H1 (cell line): ENCODE measurements at regions not wholly inside any gene's neighbourhood (a gene's known extent, or its start where the extent isn't known, plus 50 kb on each side); places are given as distances from the start of the nearest gene placed in this dataset.

Source experiments
- CTCF ChIA-PET: fragments of 300-600 bp; sonication (Branson Sonifier 250); formaldehyde crosslinking; loops from one replicate; lab custom pipeline; 2021; ENCODE audit not compliant: partially characterized antibody; lab: Charles Lee
- POLR2A ChIA-PET: fragments of 300-600 bp; sonication (Branson Sonifier 250); formaldehyde crosslinking; loops from one replicate; lab custom pipeline; 2021; ENCODE audit warnings: inconsistent platforms; ENCODE audit not compliant: partially characterized antibody; lab: Charles Lee
- DNase-seq, 2 experiments: peaks; one replicate each; pipeline versions ENCODE4 v3.0.0 to v3.0.0-alpha.2; 2010 to 2022; ENCODE audit warnings: low spot score in 2 of 2, low read depth in 1 of 2, mixed read lengths in 1 of 2
- FAIRE-seq: peaks from 2 replicates; lab custom pipeline; 2011; peaks lifted over from hg19 to GRCh38; lab: Jason Lieb, UNC
- H2AFZ ChIP-seq: 2 replicates; pipeline ENCODE4 v1.8.1; 2012; ENCODE audit warnings: low read length, inconsistent platforms
- H2AK5ac ChIP-seq: 2 replicates; pipeline ENCODE4 v1.6.1; 2013; ENCODE audit warnings: low read depth, low read length
- H2BK120ac ChIP-seq: replicated peaks from 2 replicates; pipeline ENCODE3; 2013; ENCODE audit warnings: low read depth, low read length, inconsistent platforms
- H2BK12ac ChIP-seq: 2 replicates; pipeline ENCODE4 v1.6.1; 2013; ENCODE audit warnings: low read depth, low read length
- H2BK15ac ChIP-seq: 2 replicates; pipeline ENCODE4 v1.6.1; 2013; ENCODE audit warnings: low read length
- H2BK20ac ChIP-seq: 2 replicates; pipeline ENCODE4 v1.6.1; 2013; ENCODE audit warnings: low read length
- H2BK5ac ChIP-seq: 2 replicates; pipeline ENCODE4 v1.6.1; 2013; ENCODE audit warnings: low read depth, low read length
- H3K14ac ChIP-seq: 2 replicates; pipeline ENCODE4 v1.6.1; 2013; ENCODE audit warnings: inconsistent platforms; ENCODE audit not compliant: insufficient read length
- H3K18ac ChIP-seq: 2 replicates; pipeline ENCODE4 v1.6.1; 2013; ENCODE audit warnings: low read length; ENCODE audit errors: extremely low read depth
- H3K23ac ChIP-seq: 2 replicates; pipeline ENCODE4 v1.6.1; 2013; ENCODE audit warnings: inconsistent platforms; ENCODE audit not compliant: insufficient read length
- H3K23me2 ChIP-seq: 2 replicates; pipeline ENCODE4 v1.6.1; 2013; ENCODE audit warnings: low read depth, low read length
- H3K27ac ChIP-seq: 2 replicates; pipeline ENCODE4 v1.6.1; 2011; ENCODE audit warnings: low read depth, low read length, inconsistent platforms
- H3K27me3 ChIP-seq, 4 experiments: replicated peaks in 1 of 4; 1 replicate in 1 of 4; 2 replicates in 3 of 4; pipeline versions ENCODE4 v1.6.1 to v1.8.1; 2011 to 2013; ENCODE audit warnings: low read length in 3 of 4, mild to moderate bottlenecking in 3 of 4, inconsistent platforms in 2 of 4, mixed read lengths in 2 of 4, moderate library complexity in 1 of 4; ENCODE audit not compliant: control insufficient read depth in 3 of 4, insufficient read depth in 3 of 4; ENCODE audit errors: extremely low read depth in 1 of 4
- H3K36me3 ChIP-seq, 4 experiments: 2 replicates each; pipeline versions ENCODE4 v1.6.1 to v1.8.1; 2011 to 2013; ENCODE audit warnings: mild to moderate bottlenecking in 4 of 4, low read length in 3 of 4, moderate library complexity in 2 of 4, control low read depth in 1 of 4, inconsistent platforms in 1 of 4; ENCODE audit not compliant: insufficient read depth in 4 of 4, control insufficient read depth in 2 of 4
- H3K4ac ChIP-seq: replicated peaks from 2 replicates; pipeline ENCODE3; 2013; ENCODE audit warnings: low read length, low read depth, mixed read lengths, inconsistent platforms; ENCODE audit not compliant: insufficient read length
- H3K4me1 ChIP-seq, 4 experiments: replicated peaks in 1 of 4; 1 replicate in 1 of 4; 2 replicates in 3 of 4; pipeline versions ENCODE4 v1.6.1 to v1.8.1; 2011 to 2013; ENCODE audit warnings: low read length in 3 of 4, inconsistent platforms in 2 of 4, mixed read lengths in 1 of 4; ENCODE audit not compliant: insufficient read depth in 4 of 4, control insufficient read depth in 3 of 4
- H3K4me2 ChIP-seq, 2 experiments: 2 replicates each; pipeline versions ENCODE4 v1.6.1 to v1.8.1; 2011 to 2013; ENCODE audit warnings: low read depth in 2 of 2, low read length in 2 of 2, control low read depth in 1 of 2, inconsistent platforms in 1 of 2, mild to moderate bottlenecking in 1 of 2; ENCODE audit not compliant: insufficient read depth in 1 of 2
- H3K4me3 ChIP-seq, 4 experiments: fragments of 200-600, 300-600 bp in 1 of 4; sonication (generic), shearing (Covaris generic), sonication (Bioruptor Twin) in 1 of 4; 2 replicates each; pipeline versions ENCODE4 v1.5.1 to v1.8.1; 2011 to 2016; ENCODE audit warnings: low read length in 4 of 4, low read depth in 3 of 4, control low read depth in 2 of 4, inconsistent platforms in 2 of 4, mild to moderate bottlenecking in 2 of 4, mixed read lengths in 1 of 4, moderate library complexity in 1 of 4; ENCODE audit not compliant: insufficient read depth in 2 of 4; ENCODE audit errors: extremely low read depth in 1 of 4
- H3K56ac ChIP-seq: replicated peaks from 2 replicates; pipeline ENCODE3; 2013; ENCODE audit warnings: low read depth, mild to moderate bottlenecking, mixed read lengths, low read length, inconsistent platforms; ENCODE audit not compliant: insufficient read length
- H3K79me1 ChIP-seq: 2 replicates; pipeline ENCODE4 v1.6.1; 2013; ENCODE audit warnings: low read depth, low read length, control low read depth
- H3K79me2 ChIP-seq, 2 experiments: 2 replicates each; pipeline versions ENCODE4 v1.6.1 to v1.8.1; 2012 to 2013; ENCODE audit warnings: low read length in 2 of 2, mild to moderate bottlenecking in 2 of 2, inconsistent platforms in 1 of 2; ENCODE audit not compliant: insufficient read depth in 2 of 2, control insufficient read depth in 1 of 2
- H3K9ac ChIP-seq, 4 experiments: replicated peaks in 1 of 4; 1 replicate in 1 of 4; 2 replicates in 3 of 4; pipeline versions ENCODE4 v1.6.1 to v1.8.1; 2011 to 2013; ENCODE audit warnings: low read depth in 3 of 4, low read length in 3 of 4, control low read depth in 2 of 4, mild to moderate bottlenecking in 2 of 4, moderate library complexity in 2 of 4, inconsistent platforms in 1 of 4; ENCODE audit errors: extremely low read depth in 1 of 4
- H3K9me3 ChIP-seq, 2 experiments: 2 replicates each; pipeline versions ENCODE4 v1.6.1 to v1.8.1; 2012 to 2013; ENCODE audit warnings: mild to moderate bottlenecking in 2 of 2, moderate library complexity in 2 of 2, control low read depth in 1 of 2, inconsistent platforms in 1 of 2, low read depth in 1 of 2, low read length in 1 of 2, mixed read lengths in 1 of 2; ENCODE audit not compliant: insufficient read depth in 2 of 2
- H4K20me1 ChIP-seq, 2 experiments: replicated peaks in 1 of 2; 2 replicates each; pipeline versions ENCODE3 to v1.8.1; 2011 to 2013; ENCODE audit warnings: inconsistent platforms in 2 of 2, low read length in 2 of 2, mild to moderate bottlenecking in 1 of 2; ENCODE audit not compliant: insufficient read depth in 2 of 2, control insufficient read depth in 1 of 2
- H4K5ac ChIP-seq: 2 replicates; pipeline ENCODE4 v1.6.1; 2013; ENCODE audit warnings: low read length, low read depth, mixed read lengths, inconsistent platforms; ENCODE audit not compliant: insufficient read length
- H4K8ac ChIP-seq: 2 replicates; pipeline ENCODE4 v1.8.0; 2013; ENCODE audit warnings: mild to moderate bottlenecking, moderate library complexity, low read length, inconsistent platforms; ENCODE audit not compliant: insufficient read depth; ENCODE audit errors: extremely low read depth
- H4K91ac ChIP-seq: replicated peaks from 2 replicates; pipeline ENCODE3; 2013; ENCODE audit warnings: low read length, mixed read lengths, inconsistent platforms; ENCODE audit not compliant: insufficient read length
- HDAC2 ChIP-seq, 2 experiments: fragments of 300-600 bp in 1 of 2; sonication (generic) in 1 of 2; IDR thresholded peaks; 2 replicates each; pipeline ENCODE4 v1.6.1; 2011 to 2012; ENCODE audit warnings: low read depth in 2 of 2, low read length in 2 of 2, mild to moderate bottlenecking in 2 of 2, moderate library complexity in 2 of 2, borderline replicate concordance in 1 of 2, inconsistent platforms in 1 of 2
- SP2 ChIP-seq: IDR thresholded peaks from 2 replicates; pipeline ENCODE4 v1.6.1; 2012; ENCODE audit warnings: mild to moderate bottlenecking, low read length, inconsistent platforms
- TCF12 ChIP-seq: IDR thresholded peaks from 2 replicates; pipeline ENCODE4 v1.6.1; 2011; ENCODE audit warnings: low read depth, mild to moderate bottlenecking, low read length
- WGBS, 2 experiments: shearing (Covaris generic) in 1 of 2; methylation state at CpG; one replicate each; pipeline versions ENCODE4 v1.1.6 to v1.1.7; 2013 to 2015; ENCODE audit warnings: low lambda C conversion rate in 2 of 2, mixed read lengths in 2 of 2, inconsistent platforms in 1 of 2, low coverage in 1 of 2, missing lambda C conversion rate in 1 of 2; ENCODE audit not compliant: insufficient replicate concordance in 2 of 2, insufficient coverage in 1 of 2, insufficient read length in 1 of 2; ENCODE audit errors: extremely low coverage in 1 of 2, missing lambda C conversion rate in 1 of 2; 5-methylcytosine and 5-hydroxymethylcytosine counted together

DNA sequence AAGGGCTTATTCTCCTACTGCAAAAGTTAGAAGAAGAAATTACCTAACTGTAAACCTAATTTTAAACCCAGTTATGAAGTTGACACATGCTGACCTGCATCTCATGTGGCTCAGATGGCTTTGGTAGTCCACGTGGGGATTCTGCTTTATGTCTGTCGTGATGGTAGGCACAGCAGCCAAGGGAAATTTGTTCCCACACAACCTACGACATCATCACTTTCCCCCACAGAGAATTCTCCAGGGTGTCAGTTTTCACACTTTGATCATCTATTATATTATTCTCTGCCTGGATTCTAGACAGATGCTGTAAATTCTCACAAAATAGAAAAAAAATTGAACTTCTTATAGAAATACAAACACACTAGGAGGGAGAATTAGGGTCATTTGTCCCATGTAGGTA, 70.6 kb downstream of the PTHLH start:
- H3K4me1 ChIP-seq, result peaks cover 0 to 15% (median 1%) of the 10 kb centered on the region in 4 experiments; a peak in 3 of 7 replicates
- H3K79me2 ChIP-seq, result no peaks in the 10 kb centered on the region
- H4K91ac ChIP-seq, result no peak overlapping the region
- no peak overlapping the region for H3K27ac ChIP-seq
- H3K23ac ChIP-seq, result no peak overlapping the region
- no peak overlapping the region for H2AK5ac ChIP-seq
- no peak for TF ChIP-seq SP2
- TF ChIP-seq HDAC2 (IDR thresholded peaks at IDR 0.05; ENCODE audit: borderline replicate concordance in 1 of 2, low read depth in 2 of 2, low read length in 2 of 2), result no peak
- TF ChIP-seq TCF12, result no peak
- TF ChIP-seq, all 59 proteins: peak for 0
- H3K9me3 ChIP-seq, result peaks cover 3 to 6% of the 10 kb centered on the region in 2 experiments; a peak in 2 of 4 replicates
- no peak overlapping the region for H3K4me3 ChIP-seq
- no peak overlapping the region for H3K4ac ChIP-seq
- H3K4me2 ChIP-seq, result no peak overlapping the region
- no peak overlapping the region for H2BK12ac ChIP-seq
- H4K5ac ChIP-seq, result no peak overlapping the region
- no peak overlapping the region for H2AFZ ChIP-seq
- H3K56ac ChIP-seq, result no peak overlapping the region
- no peaks in the 10 kb centered on the region for H3K27me3 ChIP-seq
- H3K79me1 ChIP-seq, result no peaks in the 10 kb centered on the region
- no peak overlapping the region for H2BK120ac ChIP-seq
- 62% methylated on average over 3 of the region's 3 CpGs; no CpG with 5 or more reads in 1 of the 2 experiments for WGBS, 2 experiments
- no peak overlapping the region for H3K9ac ChIP-seq
- no peak overlapping the region for H3K14ac ChIP-seq
- no peak overlapping the region for H2BK5ac ChIP-seq
- no peaks in the 10 kb centered on the region for H3K23me2 ChIP-seq
- no peak overlapping the region for H2BK15ac ChIP-seq
- no peak overlapping the region for H2BK20ac ChIP-seq
- FAIRE-seq (no peak), DNase-seq (no peak)
- H3K18ac ChIP-seq, result no peak overlapping the region
- CTCF ChIA-PET, result interaction anchor here (0.6 to 1.4 kb wide), 2 partner anchors 38 to 81 kb away, joined by 3 read pairs; no protein-coding TSS in a partner anchor
- H3K36me3 ChIP-seq, result no peaks in the 10 kb centered on the region
- POLR2A ChIA-PET, result interaction anchor here (1.4 kb wide), 1 partner anchor 122 kb away, joined by 3 read pairs; the partner anchor contains the start of genes KLHL42 and MANSC4
- H4K20me1 ChIP-seq, result no peaks in the 10 kb centered on the region
- no peak overlapping the region for H4K8ac ChIP-seq
